SK-N-SH (cell line): ENCODE measurements at regions not wholly inside any gene's neighbourhood (a gene's known extent, or its start where the extent isn't known, plus 50 kb on each side); places are given as distances from the start of the nearest gene placed in this dataset.

Source experiments
- CTCF ChIA-PET: fragments of 300-600, 350-600 bp; formaldehyde crosslinking; extraction: SDS; loops from one replicate; lab custom pipeline; 2021; lab: Yijun Ruan, JAX
- POLR2A ChIA-PET: fragments of 350-600 bp; sonication (Branson Sonifier 250); formaldehyde crosslinking; extraction: SDS; loops from one replicate; lab custom pipeline; 2020; ENCODE audit warnings: antibody characterized with exemption, inconsistent platforms; lab: Yijun Ruan, JAX
- DNase-seq: peaks from one replicate; pipeline ENCODE4 v3.0.0; 2012
- H2AFZ ChIP-seq: fragments of 200-600 bp; sonication (generic); 2 replicates; pipeline ENCODE4 v1.8.1; 2016; ENCODE audit warnings: antibody characterized with exemption, mild to moderate bottlenecking, low read depth
- H3F3A ChIP-seq: fragments of 200-600 bp; sonication (generic); replicated peaks from 2 replicates; pipeline ENCODE3; 2016; ENCODE audit warnings: antibody characterized with exemption, mild to moderate bottlenecking; ENCODE audit not compliant: insufficient read depth
- H3K27ac ChIP-seq, 2 experiments: fragments of 200-500 bp in 1 of 2; fragments of 200-600 bp in 1 of 2; sonication (Bioruptor generic) in 1 of 2; sonication (generic), shearing (Covaris generic) in 1 of 2; 2 replicates each; pipeline versions ENCODE4 v1.5.1 to v1.6.1; 2014 to 2016; ENCODE audit warnings: low read depth in 2 of 2, inconsistent platforms in 1 of 2, low read length in 1 of 2, mild to moderate bottlenecking in 1 of 2, mixed read lengths in 1 of 2
- H3K27me3 ChIP-seq: fragments of 200-600 bp; sonication (generic), shearing (Covaris generic); 2 replicates; pipeline ENCODE4 v1.6.1; 2016; ENCODE audit warnings: mixed run types; ENCODE audit not compliant: insufficient read depth
- H3K36me3 ChIP-seq, 2 experiments: fragments of 200-500 bp in 1 of 2; fragments of 200-600 bp in 1 of 2; sonication (Bioruptor generic) in 1 of 2; sonication (generic) in 1 of 2; replicated peaks in 1 of 2; 2 replicates each; pipeline versions ENCODE3 to v1.5.1; 2014 to 2016; ENCODE audit warnings: low read length in 1 of 2, mild to moderate bottlenecking in 1 of 2; ENCODE audit not compliant: insufficient read depth in 2 of 2, control insufficient read depth in 1 of 2
- H3K4me1 ChIP-seq, 2 experiments: fragments of 200-500 bp in 1 of 2; fragments of 200-600 bp in 1 of 2; sonication (Bioruptor generic) in 1 of 2; sonication (generic), shearing (Covaris generic) in 1 of 2; 2 replicates each; pipeline versions ENCODE4 v1.5.1 to v1.6.1; 2014 to 2016; ENCODE audit warnings: low read depth in 1 of 2, low read length in 1 of 2, mixed run types in 1 of 2; ENCODE audit not compliant: insufficient read depth in 2 of 2, control insufficient read depth in 1 of 2
- H3K4me2 ChIP-seq: fragments of 200-600 bp; sonication (generic), shearing (Covaris generic); 2 replicates; pipeline ENCODE4 v1.6.1; 2017; ENCODE audit warnings: mixed run types
- H3K4me3 ChIP-seq, 2 experiments: fragments of 200-500 bp in 1 of 2; fragments of 200-600 bp in 1 of 2; sonication (Bioruptor generic) in 1 of 2; sonication (generic), shearing (Covaris generic) in 1 of 2; 2 replicates each; pipeline versions ENCODE4 v1.5.1 to v1.8.1; 2014 to 2016; ENCODE audit warnings: low read depth in 2 of 2, inconsistent platforms in 1 of 2, low read length in 1 of 2, mild to moderate bottlenecking in 1 of 2, mixed read lengths in 1 of 2, moderate library complexity in 1 of 2
- H3K79me2 ChIP-seq: fragments of 200-600 bp; sonication (generic); 2 replicates; pipeline ENCODE4 v1.8.1; 2017; ENCODE audit warnings: mild to moderate bottlenecking; ENCODE audit not compliant: insufficient read depth
- H3K9ac ChIP-seq: fragments of 200-600 bp; sonication (generic); 2 replicates; pipeline ENCODE4 v1.6.1; 2017; ENCODE audit warnings: mixed run types
- H3K9me2 ChIP-seq: fragments of 200-600 bp; sonication (generic); 2 replicates; pipeline ENCODE4 v1.6.1; 2017; ENCODE audit warnings: mixed run types
- H3K9me3 ChIP-seq: fragments of 200-600 bp; sonication (generic); 2 replicates; pipeline ENCODE4 v1.6.1; 2017; ENCODE audit warnings: mixed run types, mild to moderate bottlenecking, moderate library complexity
- H4K20me1 ChIP-seq: fragments of 200-600 bp; sonication (generic); 2 replicates; pipeline ENCODE4 v1.6.1; 2017; ENCODE audit warnings: mild to moderate bottlenecking, mixed run types; ENCODE audit not compliant: insufficient read depth
- ELF1 ChIP-seq: IDR thresholded peaks from 2 replicates; pipeline ENCODE4 v1.4.0; 2012
- EZH2phosphoT487 ChIP-seq: fragments of 200-600 bp; sonication (generic); IDR thresholded peaks from 2 replicates; pipeline ENCODE4 v1.6.1; 2017; ENCODE audit warnings: low read depth, mixed run types, mild to moderate bottlenecking, antibody characterized with exemption, moderate library complexity, borderline replicate concordance
- FOSL2 ChIP-seq: IDR thresholded peaks from 2 replicates; pipeline ENCODE4 v1.4.0; 2012; ENCODE audit warnings: low read depth, mild to moderate bottlenecking, moderate library complexity, borderline replicate concordance
- FOXJ3 ChIP-seq: sonication (generic); formaldehyde crosslinking; IDR thresholded peaks from 2 replicates; pipeline ENCODE4 v1.5.1; 2020; ENCODE audit warnings: mild to moderate bottlenecking, missing genetic modification reagents
- GABPA ChIP-seq: IDR thresholded peaks from 2 replicates; pipeline ENCODE4 v1.4.0; 2012; ENCODE audit warnings: low read depth, mild to moderate bottlenecking
- MEF2A ChIP-seq: IDR thresholded peaks from 2 replicates; pipeline ENCODE4 v1.4.0; 2012; ENCODE audit warnings: low read depth, borderline replicate concordance
- NFIC ChIP-seq: IDR thresholded peaks from 2 replicates; pipeline ENCODE4 v1.4.0; 2012; ENCODE audit warnings: borderline replicate concordance
- NRF1 ChIP-seq: IDR thresholded peaks from 2 replicates; pipeline ENCODE4 v1.6.1; 2012; ENCODE audit warnings: low read depth, mild to moderate bottlenecking, low read length
- RFX5 ChIP-seq: IDR thresholded peaks from 2 replicates; pipeline ENCODE4 v1.6.1; 2012; ENCODE audit warnings: mild to moderate bottlenecking, improper control_type of control experiment, low read length
- SMC3 ChIP-seq: IDR thresholded peaks from 2 replicates; pipeline ENCODE4 v1.6.1; 2012; ENCODE audit warnings: low read depth, low read length, improper control_type of control experiment
- TCF12 ChIP-seq: IDR thresholded peaks from 2 replicates; pipeline ENCODE4 v1.4.0; 2012
- TEAD4 ChIP-seq: IDR thresholded peaks from 2 replicates; pipeline ENCODE4 v1.4.0; 2012; ENCODE audit warnings: mild to moderate bottlenecking, borderline replicate concordance; ENCODE audit not compliant: insufficient read depth
- YY1 ChIP-seq: IDR thresholded peaks from 2 replicates; pipeline ENCODE4 v1.4.0; 2012; ENCODE audit warnings: low read depth, mild to moderate bottlenecking
- WGBS: methylation state at CpG from one replicate; pipeline ENCODE4 v1.1.6; 2017; ENCODE audit warnings: low lambda C conversion rate; 5-methylcytosine and 5-hydroxymethylcytosine counted together
- TF ChIP-seq, protein P1 (sequence below): IDR thresholded peaks from 2 replicates; pipeline ENCODE4 v1.4.0; 2012; ENCODE audit warnings: low read depth, borderline replicate concordance
- TF ChIP-seq, protein P2 (sequence below): fragments of 150-350 bp; IDR thresholded peaks from 2 replicates; pipeline ENCODE4 v1.6.1; 2016; ENCODE audit warnings: mild to moderate bottlenecking, low read depth, low read length
- TF ChIP-seq, protein P3 (sequence below): fragments of 150-350 bp; IDR thresholded peaks from 2 replicates; pipeline ENCODE4 v1.6.1; 2017; ENCODE audit warnings: antibody characterized with exemption, low read length, low read depth, borderline replicate concordance
- TF ChIP-seq, protein P4 (sequence below): IDR thresholded peaks from 2 replicates; pipeline ENCODE4 v1.6.1; 2012; ENCODE audit warnings: mild to moderate bottlenecking, low read depth, low read length, moderate library complexity
- TF ChIP-seq, protein P5 (sequence below): IDR thresholded peaks from 2 replicates; pipeline ENCODE4 v1.4.0; 2012; ENCODE audit warnings: low read depth
- TF ChIP-seq, protein P6 (sequence below): IDR thresholded peaks from 2 replicates; pipeline ENCODE4; 2012
- TF ChIP-seq, protein P7 (sequence below): IDR thresholded peaks from 2 replicates; pipeline ENCODE4 v1.4.0; 2012; ENCODE audit warnings: low read depth, borderline replicate concordance

DNA sequence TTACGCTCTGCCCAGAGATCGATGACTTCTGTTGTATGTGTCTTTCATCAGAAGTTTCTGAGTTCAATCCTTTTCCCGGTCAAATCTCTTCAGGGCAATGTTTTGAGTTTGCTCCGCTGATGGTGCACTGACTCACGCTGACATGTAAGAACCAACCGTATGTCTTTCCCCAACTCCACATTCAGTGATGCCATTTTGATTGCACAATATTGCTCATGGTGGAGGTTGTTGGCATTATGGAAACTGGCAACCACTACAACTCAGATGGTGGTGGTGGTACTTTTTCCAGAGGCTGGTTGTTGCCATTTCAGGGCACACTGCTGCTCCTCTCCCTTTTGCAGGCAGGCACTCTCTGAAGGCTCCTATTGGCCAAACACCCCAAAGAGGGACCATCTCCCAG lies 751.5 kb downstream of the DCDC2C start:
- Histone ChIP-seq H3K4me3 (no peak overlapping the region), H4K20me1 (no peaks in the 10 kb centered on the region), H3K9me2 (no peaks in the 10 kb centered on the region), H3F3A (no peaks in the 10 kb centered on the region), H3K4me1 (no peaks in the 10 kb centered on the region), H3K36me3 (no peaks in the 10 kb centered on the region), H2AFZ (no peak overlapping the region), H3K27ac (no peak overlapping the region), H3K4me2 (no peak overlapping the region), H3K27me3 (no peaks in the 10 kb centered on the region), H3K79me2 (no peaks in the 10 kb centered on the region), H3K9me3 (no peaks in the 10 kb centered on the region), H3K9ac (no peak overlapping the region)
- POLR2A ChIA-PET: no interaction called here
- DNase-seq: no peak
- TF ChIP-seq NRF1 (no peak), FOSL2 (no peak), YY1 (no peak), TEAD4 (no peak), TCF12 (no peak), MEF2A (no peak), SMC3 (no peak), ELF1 (no peak), GABPA (no peak), EZH2phosphoT487 (no peak), NFIC (no peak), FOXJ3 (CRISPR knock-in tag) (no peak), RFX5 (no peak)
- TF ChIP-seq, protein P1, sequence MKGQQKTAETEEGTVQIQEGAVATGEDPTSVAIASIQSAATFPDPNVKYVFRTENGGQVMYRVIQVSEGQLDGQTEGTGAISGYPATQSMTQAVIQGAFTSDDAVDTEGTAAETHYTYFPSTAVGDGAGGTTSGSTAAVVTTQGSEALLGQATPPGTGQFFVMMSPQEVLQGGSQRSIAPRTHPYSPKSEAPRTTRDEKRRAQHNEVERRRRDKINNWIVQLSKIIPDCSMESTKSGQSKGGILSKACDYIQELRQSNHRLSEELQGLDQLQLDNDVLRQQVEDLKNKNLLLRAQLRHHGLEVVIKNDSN: no peak
- TF ChIP-seq, protein P2, sequence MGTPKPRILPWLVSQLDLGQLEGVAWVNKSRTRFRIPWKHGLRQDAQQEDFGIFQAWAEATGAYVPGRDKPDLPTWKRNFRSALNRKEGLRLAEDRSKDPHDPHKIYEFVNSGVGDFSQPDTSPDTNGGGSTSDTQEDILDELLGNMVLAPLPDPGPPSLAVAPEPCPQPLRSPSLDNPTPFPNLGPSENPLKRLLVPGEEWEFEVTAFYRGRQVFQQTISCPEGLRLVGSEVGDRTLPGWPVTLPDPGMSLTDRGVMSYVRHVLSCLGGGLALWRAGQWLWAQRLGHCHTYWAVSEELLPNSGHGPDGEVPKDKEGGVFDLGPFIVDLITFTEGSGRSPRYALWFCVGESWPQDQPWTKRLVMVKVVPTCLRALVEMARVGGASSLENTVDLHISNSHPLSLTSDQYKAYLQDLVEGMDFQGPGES: no peak
- TF ChIP-seq, protein P3, sequence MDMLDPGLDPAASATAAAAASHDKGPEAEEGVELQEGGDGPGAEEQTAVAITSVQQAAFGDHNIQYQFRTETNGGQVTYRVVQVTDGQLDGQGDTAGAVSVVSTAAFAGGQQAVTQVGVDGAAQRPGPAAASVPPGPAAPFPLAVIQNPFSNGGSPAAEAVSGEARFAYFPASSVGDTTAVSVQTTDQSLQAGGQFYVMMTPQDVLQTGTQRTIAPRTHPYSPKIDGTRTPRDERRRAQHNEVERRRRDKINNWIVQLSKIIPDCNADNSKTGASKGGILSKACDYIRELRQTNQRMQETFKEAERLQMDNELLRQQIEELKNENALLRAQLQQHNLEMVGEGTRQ: no peak
- TF ChIP-seq, protein P4, sequence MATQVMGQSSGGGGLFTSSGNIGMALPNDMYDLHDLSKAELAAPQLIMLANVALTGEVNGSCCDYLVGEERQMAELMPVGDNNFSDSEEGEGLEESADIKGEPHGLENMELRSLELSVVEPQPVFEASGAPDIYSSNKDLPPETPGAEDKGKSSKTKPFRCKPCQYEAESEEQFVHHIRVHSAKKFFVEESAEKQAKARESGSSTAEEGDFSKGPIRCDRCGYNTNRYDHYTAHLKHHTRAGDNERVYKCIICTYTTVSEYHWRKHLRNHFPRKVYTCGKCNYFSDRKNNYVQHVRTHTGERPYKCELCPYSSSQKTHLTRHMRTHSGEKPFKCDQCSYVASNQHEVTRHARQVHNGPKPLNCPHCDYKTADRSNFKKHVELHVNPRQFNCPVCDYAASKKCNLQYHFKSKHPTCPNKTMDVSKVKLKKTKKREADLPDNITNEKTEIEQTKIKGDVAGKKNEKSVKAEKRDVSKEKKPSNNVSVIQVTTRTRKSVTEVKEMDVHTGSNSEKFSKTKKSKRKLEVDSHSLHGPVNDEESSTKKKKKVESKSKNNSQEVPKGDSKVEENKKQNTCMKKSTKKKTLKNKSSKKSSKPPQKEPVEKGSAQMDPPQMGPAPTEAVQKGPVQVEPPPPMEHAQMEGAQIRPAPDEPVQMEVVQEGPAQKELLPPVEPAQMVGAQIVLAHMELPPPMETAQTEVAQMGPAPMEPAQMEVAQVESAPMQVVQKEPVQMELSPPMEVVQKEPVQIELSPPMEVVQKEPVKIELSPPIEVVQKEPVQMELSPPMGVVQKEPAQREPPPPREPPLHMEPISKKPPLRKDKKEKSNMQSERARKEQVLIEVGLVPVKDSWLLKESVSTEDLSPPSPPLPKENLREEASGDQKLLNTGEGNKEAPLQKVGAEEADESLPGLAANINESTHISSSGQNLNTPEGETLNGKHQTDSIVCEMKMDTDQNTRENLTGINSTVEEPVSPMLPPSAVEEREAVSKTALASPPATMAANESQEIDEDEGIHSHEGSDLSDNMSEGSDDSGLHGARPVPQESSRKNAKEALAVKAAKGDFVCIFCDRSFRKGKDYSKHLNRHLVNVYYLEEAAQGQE: no peak
- TF ChIP-seq, protein P5, sequence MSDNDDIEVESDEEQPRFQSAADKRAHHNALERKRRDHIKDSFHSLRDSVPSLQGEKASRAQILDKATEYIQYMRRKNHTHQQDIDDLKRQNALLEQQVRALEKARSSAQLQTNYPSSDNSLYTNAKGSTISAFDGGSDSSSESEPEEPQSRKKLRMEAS: no peak
- TF ChIP-seq, protein P6, sequence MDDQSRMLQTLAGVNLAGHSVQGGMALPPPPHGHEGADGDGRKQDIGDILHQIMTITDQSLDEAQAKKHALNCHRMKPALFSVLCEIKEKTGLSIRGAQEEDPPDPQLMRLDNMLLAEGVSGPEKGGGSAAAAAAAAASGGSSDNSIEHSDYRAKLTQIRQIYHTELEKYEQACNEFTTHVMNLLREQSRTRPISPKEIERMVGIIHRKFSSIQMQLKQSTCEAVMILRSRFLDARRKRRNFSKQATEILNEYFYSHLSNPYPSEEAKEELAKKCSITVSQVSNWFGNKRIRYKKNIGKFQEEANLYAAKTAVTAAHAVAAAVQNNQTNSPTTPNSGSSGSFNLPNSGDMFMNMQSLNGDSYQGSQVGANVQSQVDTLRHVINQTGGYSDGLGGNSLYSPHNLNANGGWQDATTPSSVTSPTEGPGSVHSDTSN: no peak
- TF ChIP-seq, protein P7, sequence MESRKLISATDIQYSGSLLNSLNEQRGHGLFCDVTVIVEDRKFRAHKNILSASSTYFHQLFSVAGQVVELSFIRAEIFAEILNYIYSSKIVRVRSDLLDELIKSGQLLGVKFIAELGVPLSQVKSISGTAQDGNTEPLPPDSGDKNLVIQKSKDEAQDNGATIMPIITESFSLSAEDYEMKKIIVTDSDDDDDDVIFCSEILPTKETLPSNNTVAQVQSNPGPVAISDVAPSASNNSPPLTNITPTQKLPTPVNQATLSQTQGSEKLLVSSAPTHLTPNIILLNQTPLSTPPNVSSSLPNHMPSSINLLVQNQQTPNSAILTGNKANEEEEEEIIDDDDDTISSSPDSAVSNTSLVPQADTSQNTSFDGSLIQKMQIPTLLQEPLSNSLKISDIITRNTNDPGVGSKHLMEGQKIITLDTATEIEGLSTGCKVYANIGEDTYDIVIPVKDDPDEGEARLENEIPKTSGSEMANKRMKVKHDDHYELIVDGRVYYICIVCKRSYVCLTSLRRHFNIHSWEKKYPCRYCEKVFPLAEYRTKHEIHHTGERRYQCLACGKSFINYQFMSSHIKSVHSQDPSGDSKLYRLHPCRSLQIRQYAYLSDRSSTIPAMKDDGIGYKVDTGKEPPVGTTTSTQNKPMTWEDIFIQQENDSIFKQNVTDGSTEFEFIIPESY: no peak
- CTCF ChIA-PET: no interaction called here
- 35% methylated on average over 6 of the region's 6 CpGs for WGBS
